Left ventricle myocardium inferior (tissue), 1 donor: ENCODE measurements at regions not wholly inside any gene's neighbourhood (a gene's known extent, or its start where the extent isn't known, plus 50 kb on each side); places are given as distances from the start of the nearest gene placed in this dataset.

Experiments used
- DNase-seq: peaks from one replicate; pipeline ENCODE4 v3.0.0-alpha.2; 2020
- H3K27ac ChIP-seq: fragments of 200-600 bp; replicated peaks from 2 replicates; pipeline ENCODE4 v1.8.0; 2021
- H3K27me3 ChIP-seq: fragments of 200-600 bp; 2 replicates; pipeline ENCODE4 v1.8.0; 2021; ENCODE audit warnings: low read depth
- H3K36me3 ChIP-seq: fragments of 200-600 bp; 2 replicates; pipeline ENCODE4 v1.8.0; 2021
- H3K4me1 ChIP-seq: fragments of 200-600 bp; 2 replicates; pipeline ENCODE4 v1.8.0; 2021
- H3K4me3 ChIP-seq: fragments of 200-600 bp; 2 replicates; pipeline ENCODE4 v1.8.0; 2021; ENCODE audit warnings: mild to moderate bottlenecking, moderate library complexity
- H3K9me3 ChIP-seq: fragments of 200-600 bp; replicated peaks from 2 replicates; pipeline ENCODE4 v1.8.0; 2021
- intact Hi-C: fragments of 100-400 bp; cut with micrococcal nuclease; formaldehyde crosslinking; loops from one replicate; pipeline ENCODE4 v1.11.0; 2022
- TF ChIP-seq, protein P1 (sequence below): fragments of 200-600 bp; IDR thresholded peaks from 2 replicates; pipeline ENCODE4 v1.8.0; 2021; ENCODE audit warnings: antibody characterized with exemption, mild to moderate bottlenecking, borderline replicate concordance
- donor health status: DM: no; HTN: yes; CAD: no; lungs with severe emphysema.

- Histone ChIP-seq H3K9me3 (peaks cover 7% of the 10 kb centered on the region), H3K36me3 (no peaks in the 10 kb centered on the region), H3K4me3 (no peak overlapping the region), H3K27me3 (no peaks in the 10 kb centered on the region), H3K4me1 (no peaks in the 10 kb centered on the region), H3K27ac (no peak overlapping the region)
- no peak for DNase-seq
- intact Hi-C loops = no loop called here
- TF ChIP-seq, protein P1, sequence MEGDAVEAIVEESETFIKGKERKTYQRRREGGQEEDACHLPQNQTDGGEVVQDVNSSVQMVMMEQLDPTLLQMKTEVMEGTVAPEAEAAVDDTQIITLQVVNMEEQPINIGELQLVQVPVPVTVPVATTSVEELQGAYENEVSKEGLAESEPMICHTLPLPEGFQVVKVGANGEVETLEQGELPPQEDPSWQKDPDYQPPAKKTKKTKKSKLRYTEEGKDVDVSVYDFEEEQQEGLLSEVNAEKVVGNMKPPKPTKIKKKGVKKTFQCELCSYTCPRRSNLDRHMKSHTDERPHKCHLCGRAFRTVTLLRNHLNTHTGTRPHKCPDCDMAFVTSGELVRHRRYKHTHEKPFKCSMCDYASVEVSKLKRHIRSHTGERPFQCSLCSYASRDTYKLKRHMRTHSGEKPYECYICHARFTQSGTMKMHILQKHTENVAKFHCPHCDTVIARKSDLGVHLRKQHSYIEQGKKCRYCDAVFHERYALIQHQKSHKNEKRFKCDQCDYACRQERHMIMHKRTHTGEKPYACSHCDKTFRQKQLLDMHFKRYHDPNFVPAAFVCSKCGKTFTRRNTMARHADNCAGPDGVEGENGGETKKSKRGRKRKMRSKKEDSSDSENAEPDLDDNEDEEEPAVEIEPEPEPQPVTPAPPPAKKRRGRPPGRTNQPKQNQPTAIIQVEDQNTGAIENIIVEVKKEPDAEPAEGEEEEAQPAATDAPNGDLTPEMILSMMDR = no peak
These were observed 935.2 kb downstream of the PCDH7 start for GRCh38 chr4:31655328-31655727.

DNA sequence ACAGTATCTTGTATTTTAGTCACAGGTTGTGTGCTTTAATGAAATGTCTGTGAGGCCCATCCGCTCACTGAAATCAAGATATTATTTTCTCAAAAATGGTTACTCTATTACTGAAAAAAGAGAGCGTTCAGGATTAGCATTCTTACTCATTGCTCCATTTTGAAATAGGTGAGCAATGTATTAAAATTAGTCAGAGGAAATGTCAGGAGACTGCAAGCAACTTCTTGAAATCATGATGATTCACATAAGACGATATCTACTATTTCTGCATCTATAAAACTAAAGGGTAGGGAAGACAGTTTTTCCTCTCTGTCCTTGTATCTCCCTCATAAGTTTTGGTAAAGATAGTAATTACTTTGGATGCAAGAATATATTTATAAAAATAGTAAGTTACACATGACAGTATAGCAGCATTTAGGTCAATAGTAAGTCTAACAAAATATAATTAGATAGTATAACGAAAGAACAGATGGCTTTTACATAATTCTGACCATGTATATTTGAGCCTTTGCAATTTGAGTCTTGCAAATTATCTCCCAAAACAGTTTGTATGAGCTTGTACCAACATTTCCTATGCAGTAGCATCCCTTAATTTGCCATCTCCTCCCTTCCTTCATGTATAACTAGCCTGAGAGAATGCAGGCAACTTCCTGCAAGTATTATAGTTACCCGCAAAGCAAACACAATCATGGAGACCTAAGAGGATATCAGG is 937.8 kb downstream of the PCDH7 start:
- no peaks in the 10 kb centered on the region for H3K9me3 ChIP-seq
- H3K36me3 ChIP-seq = no peaks in the 10 kb centered on the region
- no peaks in the 10 kb centered on the region for H3K27me3 ChIP-seq
- TF ChIP-seq, protein P1 = no peak
- H3K4me3 ChIP-seq = no peak overlapping the region
- H3K4me1 ChIP-seq = peaks cover 10% of the 10 kb centered on the region
- intact Hi-C loops = no loop called here
- no peak for DNase-seq
- H3K27ac ChIP-seq = no peak overlapping the region

- DNase-seq = no peak
- TF ChIP-seq, protein P1 = no peak
- H3K27ac ChIP-seq = no peak overlapping the region
- no peaks in the 10 kb centered on the region for H3K27me3 ChIP-seq
- peaks cover 10% of the 10 kb centered on the region for H3K4me1 ChIP-seq
- no peaks in the 10 kb centered on the region for H3K36me3 ChIP-seq
- intact Hi-C loops = no loop called here
- no peaks in the 10 kb centered on the region for H3K9me3 ChIP-seq
- no peak overlapping the region for H3K4me3 ChIP-seq
These were observed 940.7 kb downstream of the PCDH7 start for GRCh38 chr4:31660916-31661315.

GRCh38 chr4:31662951-31663350 is 942.8 kb downstream of the PCDH7 start:
- Histone ChIP-seq H3K36me3 (no peaks in the 10 kb centered on the region), H3K4me1 (peaks cover 10% of the 10 kb centered on the region), H3K27ac (no peak overlapping the region), H3K27me3 (no peaks in the 10 kb centered on the region), H3K4me3 (no peak overlapping the region), H3K9me3 (no peaks in the 10 kb centered on the region)
- intact Hi-C loops = no loop called here
- DNase-seq = no peak
- TF ChIP-seq, protein P1 = no peak

DNA sequence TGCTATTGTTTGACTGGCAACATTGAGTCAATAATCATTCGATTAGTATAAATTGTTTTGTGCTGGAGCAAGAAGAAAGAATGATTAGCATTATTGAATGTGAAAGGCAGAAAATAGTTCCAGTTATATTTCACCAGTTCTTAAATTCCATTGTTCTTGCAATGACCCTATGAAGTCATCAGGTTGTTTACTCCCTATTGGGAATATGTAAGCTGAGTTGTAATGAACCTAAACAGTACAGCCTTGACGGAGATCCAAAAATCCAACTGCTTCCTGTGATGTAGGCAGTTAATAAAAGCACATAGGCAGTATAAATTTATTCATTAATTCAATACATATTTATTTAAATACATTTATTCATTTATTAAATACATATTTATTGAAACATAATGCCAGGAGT is 947.5 kb downstream of the PCDH7 start:
- Histone ChIP-seq H3K36me3 (no peaks in the 10 kb centered on the region), H3K4me3 (no peak overlapping the region), H3K27me3 (no peaks in the 10 kb centered on the region), H3K4me1 (no peaks in the 10 kb centered on the region), H3K27ac (no peak overlapping the region), H3K9me3 (no peaks in the 10 kb centered on the region)
- intact Hi-C loops = no loop called here
- TF ChIP-seq, protein P1 = no peak
- no peak for DNase-seq
